ENCODE measurements at regions not wholly inside any gene's neighbourhood (a gene's known extent, or its start where the extent isn't known, plus 50 kb on each side); places are given as distances from the start of the nearest gene placed in this dataset.

DNA sequence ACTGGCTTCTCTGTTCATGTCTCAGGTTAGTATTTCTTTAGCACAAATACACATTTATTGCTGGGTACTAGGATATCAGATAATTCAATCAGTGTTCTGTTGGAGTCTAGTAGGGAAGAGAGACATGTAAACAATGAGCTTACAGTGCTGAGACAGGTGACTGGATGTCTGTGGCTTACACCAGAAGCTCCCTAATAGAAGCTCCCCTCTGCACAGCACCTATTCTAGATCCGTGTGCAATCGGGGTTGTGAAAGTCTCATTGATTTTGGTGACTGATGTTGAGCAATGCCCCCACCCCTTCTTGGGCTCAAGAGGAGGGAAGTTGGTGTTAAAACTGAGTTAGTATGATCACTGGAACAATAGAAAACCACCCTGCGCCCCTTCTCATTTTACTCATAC lies 279.2 kb downstream of the RPS6KC1 start:
- TF ChIP-seq EZH2 (IDR thresholded peaks at IDR 0.05; ENCODE audit: insufficient read depth, poor library complexity, severe bottlenecking) = no peak
- no peak for TF ChIP-seq EZH2phosphoT487 (IDR thresholded peaks at IDR 0.05; ENCODE audit: insufficient read depth, low read depth)

Data from GM23248 (cell line).